ENCODE measurements at regions not wholly inside any gene's neighbourhood (a gene's known extent, or its start where the extent isn't known, plus 50 kb on each side); places are given as distances from the start of the nearest gene placed in this dataset.

DNA sequence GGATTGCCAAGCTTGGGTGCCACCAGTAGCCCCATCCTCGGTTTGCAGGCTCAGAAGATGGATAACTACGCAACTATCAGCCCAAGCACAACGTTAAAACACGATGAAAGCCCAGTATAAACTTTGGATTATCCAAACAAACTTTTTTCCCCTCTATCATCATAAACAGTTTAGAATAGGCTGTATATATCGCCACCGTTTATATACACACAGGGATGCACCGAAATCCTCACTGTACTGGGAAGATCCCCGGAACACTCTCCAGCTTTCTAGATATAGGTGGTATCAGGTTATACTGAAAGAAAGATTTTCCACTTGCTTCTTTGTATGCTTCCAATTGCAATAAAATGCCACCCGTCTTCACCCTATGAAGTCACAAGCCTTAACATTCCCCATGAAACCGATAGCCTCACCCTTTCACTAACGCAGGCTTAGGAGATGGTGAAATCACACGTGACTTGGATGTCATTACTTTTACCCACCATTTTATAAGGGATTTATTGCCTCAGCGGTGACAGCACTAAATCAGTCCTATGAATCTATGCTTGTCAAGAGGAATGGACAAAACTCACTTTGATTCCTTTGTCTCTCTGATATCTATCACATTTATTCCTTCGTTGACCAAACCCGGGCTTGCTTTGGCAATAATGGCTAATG is 207.6 kb upstream of the FOXN3 start:
- H3K4me1 ChIP-seq (ENCODE audit: control insufficient read depth, low read length) = peaks cover 13% of the 10 kb centered on the region
- H3K9me3 ChIP-seq (ENCODE audit: control insufficient read depth, insufficient read depth, low read length) = no peaks in the 10 kb centered on the region
- H3K36me3 ChIP-seq (ENCODE audit: control insufficient read depth, low read length) = no peaks in the 10 kb centered on the region
- TF ChIP-seq, protein P1, sequence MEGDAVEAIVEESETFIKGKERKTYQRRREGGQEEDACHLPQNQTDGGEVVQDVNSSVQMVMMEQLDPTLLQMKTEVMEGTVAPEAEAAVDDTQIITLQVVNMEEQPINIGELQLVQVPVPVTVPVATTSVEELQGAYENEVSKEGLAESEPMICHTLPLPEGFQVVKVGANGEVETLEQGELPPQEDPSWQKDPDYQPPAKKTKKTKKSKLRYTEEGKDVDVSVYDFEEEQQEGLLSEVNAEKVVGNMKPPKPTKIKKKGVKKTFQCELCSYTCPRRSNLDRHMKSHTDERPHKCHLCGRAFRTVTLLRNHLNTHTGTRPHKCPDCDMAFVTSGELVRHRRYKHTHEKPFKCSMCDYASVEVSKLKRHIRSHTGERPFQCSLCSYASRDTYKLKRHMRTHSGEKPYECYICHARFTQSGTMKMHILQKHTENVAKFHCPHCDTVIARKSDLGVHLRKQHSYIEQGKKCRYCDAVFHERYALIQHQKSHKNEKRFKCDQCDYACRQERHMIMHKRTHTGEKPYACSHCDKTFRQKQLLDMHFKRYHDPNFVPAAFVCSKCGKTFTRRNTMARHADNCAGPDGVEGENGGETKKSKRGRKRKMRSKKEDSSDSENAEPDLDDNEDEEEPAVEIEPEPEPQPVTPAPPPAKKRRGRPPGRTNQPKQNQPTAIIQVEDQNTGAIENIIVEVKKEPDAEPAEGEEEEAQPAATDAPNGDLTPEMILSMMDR (IDR thresholded peaks at IDR 0.05; ENCODE audit: low read depth, low read length, poor library complexity, severe bottlenecking) = no peak
- TF ChIP-seq EZH2phosphoT487 (IDR thresholded peaks at IDR 0.05; ENCODE audit: borderline replicate concordance, low read length) = no peak
- H3K9me2 ChIP-seq (replicated peaks; ENCODE audit: control insufficient read depth, low read length) = no peaks in the 10 kb centered on the region
- peaks cover 11% of the 10 kb centered on the region for H3K27me3 ChIP-seq (ENCODE audit: control insufficient read depth, low read length)
- H3K27ac ChIP-seq (ENCODE audit: low read depth, low read length) = no peak overlapping the region
- H3K79me2 ChIP-seq (ENCODE audit: control insufficient read depth, low read length) = no peaks in the 10 kb centered on the region
- H3K4me3 ChIP-seq (ENCODE audit: low read length) = no peak overlapping the region
- no peaks in the 10 kb centered on the region for H3F3A ChIP-seq (ENCODE audit: control insufficient read depth, insufficient read depth)
- H3K4me2 ChIP-seq (ENCODE audit: low read length) = no peak overlapping the region
- no peaks in the 10 kb centered on the region for H4K20me1 ChIP-seq (ENCODE audit: control insufficient read depth, insufficient read depth, low read depth, low read length)

- Histone ChIP-seq H3K4me1 (ENCODE audit: control insufficient read depth, low read length) (peaks cover 28% of the 10 kb centered on the region), H3K79me2 (ENCODE audit: control insufficient read depth, low read length) (no peaks in the 10 kb centered on the region), H3K9me2 (replicated peaks; ENCODE audit: control insufficient read depth, low read length) (no peaks in the 10 kb centered on the region), H3F3A (ENCODE audit: control insufficient read depth, insufficient read depth) (0 out of 2 replicates have a peak, but pooled peaks cover 3% of the 10 kb centered on the region), H3K4me3 (ENCODE audit: low read length) (no peak overlapping the region), H3K27ac (ENCODE audit: low read depth, low read length) (no peak overlapping the region), H3K9me3 (ENCODE audit: control insufficient read depth, insufficient read depth, low read length) (no peaks in the 10 kb centered on the region), H4K20me1 (ENCODE audit: control insufficient read depth, insufficient read depth, low read depth, low read length) (no peaks in the 10 kb centered on the region), H3K36me3 (ENCODE audit: control insufficient read depth, low read length) (no peaks in the 10 kb centered on the region), H3K27me3 (ENCODE audit: control insufficient read depth, low read length) (peaks cover 16% of the 10 kb centered on the region), H3K4me2 (ENCODE audit: low read length) (no peak overlapping the region)
- TF ChIP-seq EZH2phosphoT487 (IDR thresholded peaks at IDR 0.05; ENCODE audit: borderline replicate concordance, low read length) = no peak
- TF ChIP-seq, protein P1 (IDR thresholded peaks at IDR 0.05; ENCODE audit: low read depth, low read length, poor library complexity, severe bottlenecking) = no peak
Observed at GRCh38 chr14:89621791-89622638, 205.0 kb upstream of the FOXN3 start.

- no peak for TF ChIP-seq EZH2phosphoT487 (IDR thresholded peaks at IDR 0.05; ENCODE audit: borderline replicate concordance, low read length)
- TF ChIP-seq, protein P1 (IDR thresholded peaks at IDR 0.05; ENCODE audit: low read depth, low read length, poor library complexity, severe bottlenecking) = no peak
- Histone ChIP-seq H3K36me3 (ENCODE audit: control insufficient read depth, low read length) (no peaks in the 10 kb centered on the region), H3K4me1 (ENCODE audit: control insufficient read depth, low read length) (peaks cover 31% of the 10 kb centered on the region), H3K27me3 (ENCODE audit: control insufficient read depth, low read length) (peaks cover 16% of the 10 kb centered on the region), H3K9me2 (replicated peaks; ENCODE audit: control insufficient read depth, low read length) (no peaks in the 10 kb centered on the region), H3K79me2 (ENCODE audit: control insufficient read depth, low read length) (no peaks in the 10 kb centered on the region), H3K4me3 (ENCODE audit: low read length) (no peak overlapping the region), H3K27ac (ENCODE audit: low read depth, low read length) (no peak overlapping the region), H3K4me2 (ENCODE audit: low read length) (no peak overlapping the region), H3F3A (ENCODE audit: control insufficient read depth, insufficient read depth) (0 out of 2 replicates have a peak, but pooled peaks cover 3% of the 10 kb centered on the region), H4K20me1 (ENCODE audit: control insufficient read depth, insufficient read depth, low read depth, low read length) (no peaks in the 10 kb centered on the region), H3K9me3 (ENCODE audit: control insufficient read depth, insufficient read depth, low read length) (no peaks in the 10 kb centered on the region)
Observed at GRCh38 chr14:89621009-89621421, 204.0 kb upstream of the FOXN3 start.

Data from DOHH2 (cell line).